HEK293 (cell line): ENCODE measurements at regions not wholly inside any gene's neighbourhood (a gene's known extent, or its start where the extent isn't known, plus 50 kb on each side); places are given as distances from the start of the nearest gene placed in this dataset.

Experiments
- CTCF ChIA-PET: fragments of 350-600 bp; formaldehyde crosslinking; extraction: SDS; loops from one replicate; lab custom pipeline; 2021; ENCODE audit warnings: antibody characterized with exemption; lab: Yijun Ruan, JAX
- POLR2A ChIA-PET: fragments of 300-600 bp; formaldehyde crosslinking; extraction: SDS; loops from one replicate; lab custom pipeline; 2020; ENCODE audit warnings: antibody characterized with exemption, inconsistent platforms; lab: Yijun Ruan, JAX
- H3K27ac ChIP-seq: fragments of 200-500 bp; sonication (Bioruptor generic); 2 replicates; pipeline ENCODE4 v1.5.1; 2014; ENCODE audit warnings: low read depth, low read length, control low read depth, inconsistent platforms; ENCODE audit errors: extremely low read depth
- H3K36me3 ChIP-seq, 2 experiments: fragments of 200-500 bp in 1 of 2; sonication (Bioruptor generic) in 1 of 2; 1 replicate in 1 of 2; 2 replicates in 1 of 2; pipeline ENCODE4 v1.5.1; 2014 to 2017; ENCODE audit warnings: inconsistent platforms in 2 of 2, low read length in 2 of 2; ENCODE audit not compliant: control insufficient read depth in 2 of 2, insufficient read depth in 1 of 2
- H3K4me1 ChIP-seq: fragments of 200-500 bp; sonication (Bioruptor generic); 2 replicates; pipeline ENCODE4 v1.5.1; 2014; ENCODE audit warnings: mild to moderate bottlenecking, low read length, inconsistent platforms; ENCODE audit not compliant: control insufficient read depth, insufficient read depth
- H3K4me3 ChIP-seq: 2 replicates; pipeline ENCODE4 v1.5.1; 2011; ENCODE audit warnings: low read depth, mild to moderate bottlenecking, control low read depth, low read length, moderate library complexity
- H3K9me3 ChIP-seq: fragments of 200-500 bp; sonication (Bioruptor generic); 2 replicates; pipeline ENCODE4 v1.5.1; 2014; ENCODE audit warnings: low read depth, low read length, inconsistent platforms; ENCODE audit not compliant: control insufficient read depth, insufficient read depth
- FEZF1 ChIP-seq: fragments of 450-650 bp; formaldehyde crosslinking; IDR thresholded peaks from 2 replicates; pipeline ENCODE4 v1.5.1; 2016; ENCODE audit warnings: missing biosample characterization, missing genetic modification characterization
- GLI4 ChIP-seq: fragments of 450-650 bp; formaldehyde crosslinking; IDR thresholded peaks from 2 replicates; pipeline ENCODE4 v1.5.1; 2016; ENCODE audit warnings: missing biosample characterization, missing genetic modification characterization
- GLIS1 ChIP-seq: fragments of 450-650 bp; formaldehyde crosslinking; IDR thresholded peaks from 2 replicates; pipeline ENCODE4 v1.5.1; 2016; ENCODE audit warnings: missing biosample characterization, missing genetic modification characterization
- HOXC10 ChIP-seq: sonication (generic); formaldehyde crosslinking; IDR thresholded peaks from 2 replicates; pipeline ENCODE4 v1.8.1; 2023; ENCODE audit warnings: mild to moderate bottlenecking, missing genetic modification reagents
- SP3 ChIP-seq: fragments of 450-650 bp; formaldehyde crosslinking; IDR thresholded peaks from 2 replicates; pipeline ENCODE4 v1.5.1; 2016; ENCODE audit warnings: missing biosample characterization, missing genetic modification characterization
- ZBTB1 ChIP-seq: fragments of 450-650 bp; formaldehyde crosslinking; IDR thresholded peaks from 2 replicates; pipeline ENCODE4 v1.5.1; 2016; ENCODE audit warnings: missing biosample characterization, missing genetic modification characterization
- ZBTB26 ChIP-seq: fragments of 450-650 bp; formaldehyde crosslinking; optimal IDR thresholded peaks from 2 replicates; pipeline ENCODE3; 2016; ENCODE audit warnings: missing biosample characterization, mild to moderate bottlenecking, missing genetic modification characterization
- ZBTB8A ChIP-seq: fragments of 450-650 bp; formaldehyde crosslinking; IDR thresholded peaks from 2 replicates; pipeline ENCODE4 v1.5.1; 2016; ENCODE audit warnings: missing biosample characterization, missing genetic modification characterization
- ZIC2 ChIP-seq: fragments of 450-650 bp; formaldehyde crosslinking; IDR thresholded peaks from 2 replicates; pipeline ENCODE4 v1.5.1; 2016; ENCODE audit warnings: missing biosample characterization, missing genetic modification characterization
- ZNF10 ChIP-seq: fragments of 450-650 bp; formaldehyde crosslinking; IDR thresholded peaks from 2 replicates; pipeline ENCODE4 v1.5.1; 2017; ENCODE audit warnings: missing biosample characterization, missing genetic modification characterization
- ZNF132 ChIP-seq: fragments of 450-650 bp; formaldehyde crosslinking; IDR thresholded peaks from 2 replicates; pipeline ENCODE4 v1.5.1; 2017; ENCODE audit warnings: missing biosample characterization, missing genetic modification characterization, borderline replicate concordance
- ZNF23 ChIP-seq: fragments of 450-650 bp; formaldehyde crosslinking; IDR thresholded peaks from 2 replicates; pipeline ENCODE4 v1.5.1; 2016; ENCODE audit warnings: missing biosample characterization, missing genetic modification characterization, borderline replicate concordance
- ZNF24 ChIP-seq: fragments of 450-650 bp; formaldehyde crosslinking; IDR thresholded peaks from 2 replicates; pipeline ENCODE4 v1.5.1; 2016; ENCODE audit warnings: missing biosample characterization, missing genetic modification characterization
- ZNF266 ChIP-seq: fragments of 450-650 bp; formaldehyde crosslinking; IDR thresholded peaks from 2 replicates; pipeline ENCODE4 v1.5.1; 2016; ENCODE audit warnings: missing biosample characterization, missing genetic modification characterization, low read depth
- ZNF335 ChIP-seq: fragments of 450-650 bp; formaldehyde crosslinking; conservative IDR thresholded peaks from 2 replicates; pipeline ENCODE4 v1.5.1; 2016; ENCODE audit warnings: missing biosample characterization, missing genetic modification characterization
- ZNF626 ChIP-seq: fragments of 450-650 bp; sonication (Bioruptor Pico); formaldehyde crosslinking; IDR thresholded peaks from 2 replicates; pipeline ENCODE4 v1.5.1; 2018; ENCODE audit warnings: missing biosample characterization, missing genetic modification characterization, inconsistent platforms
- ZNF791 ChIP-seq: fragments of 450-650 bp; formaldehyde crosslinking; IDR thresholded peaks from 2 replicates; pipeline ENCODE4 v1.5.1; 2016; ENCODE audit warnings: missing biosample characterization, missing genetic modification characterization
- TF ChIP-seq, protein P1 (sequence below): fragments of 450-650 bp; formaldehyde crosslinking; IDR thresholded peaks from 2 replicates; pipeline ENCODE4 v1.5.1; 2016; ENCODE audit warnings: missing biosample characterization, missing genetic modification characterization
- TF ChIP-seq, protein P2 (sequence below): fragments of 450-650 bp; formaldehyde crosslinking; IDR thresholded peaks from 2 replicates; pipeline ENCODE4 v1.5.1; 2017; ENCODE audit warnings: missing biosample characterization, missing genetic modification characterization

GRCh38 chr5:135741040-135741439 lies 93.4 kb upstream of the SLC25A48 start (continued):
- TF ChIP-seq, protein P1, sequence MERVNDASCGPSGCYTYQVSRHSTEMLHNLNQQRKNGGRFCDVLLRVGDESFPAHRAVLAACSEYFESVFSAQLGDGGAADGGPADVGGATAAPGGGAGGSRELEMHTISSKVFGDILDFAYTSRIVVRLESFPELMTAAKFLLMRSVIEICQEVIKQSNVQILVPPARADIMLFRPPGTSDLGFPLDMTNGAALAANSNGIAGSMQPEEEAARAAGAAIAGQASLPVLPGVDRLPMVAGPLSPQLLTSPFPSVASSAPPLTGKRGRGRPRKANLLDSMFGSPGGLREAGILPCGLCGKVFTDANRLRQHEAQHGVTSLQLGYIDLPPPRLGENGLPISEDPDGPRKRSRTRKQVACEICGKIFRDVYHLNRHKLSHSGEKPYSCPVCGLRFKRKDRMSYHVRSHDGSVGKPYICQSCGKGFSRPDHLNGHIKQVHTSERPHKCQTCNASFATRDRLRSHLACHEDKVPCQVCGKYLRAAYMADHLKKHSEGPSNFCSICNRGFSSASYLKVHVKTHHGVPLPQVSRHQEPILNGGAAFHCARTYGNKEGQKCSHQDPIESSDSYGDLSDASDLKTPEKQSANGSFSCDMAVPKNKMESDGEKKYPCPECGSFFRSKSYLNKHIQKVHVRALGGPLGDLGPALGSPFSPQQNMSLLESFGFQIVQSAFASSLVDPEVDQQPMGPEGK, result no peak
- no peak for TF ChIP-seq ZNF335
- TF ChIP-seq ZNF24 (tag by site-specific recombination), result no peak
- no peak for TF ChIP-seq ZNF132 (tag by site-specific recombination)
- no peak for TF ChIP-seq ZNF23
- TF ChIP-seq ZBTB26 (tag by site-specific recombination), result no peak
- TF ChIP-seq ZNF10 (tag by site-specific recombination), result no peak
- TF ChIP-seq ZBTB8A (tag by site-specific recombination), result no peak
- TF ChIP-seq, all 188 proteins: peak for 0

- Histone ChIP-seq H3K4me3 (no peak overlapping the region), H3K9me3 (no peaks in the 10 kb centered on the region), H3K4me1 (no peaks in the 10 kb centered on the region)
- POLR2A ChIA-PET, result no interaction called here
- TF ChIP-seq FEZF1 (tag by site-specific recombination), result 0 out of 2 replicates have a peak, but pooled peaks have one; percentile 18
- TF ChIP-seq GLI4, result no peak
- TF ChIP-seq ZIC2 (tag by site-specific recombination), result peak; percentile 92
- TF ChIP-seq GLIS1 (tag by site-specific recombination), result peak; percentile 62
- TF ChIP-seq, all 188 proteins: peak for 3
- CTCF ChIA-PET, result interaction anchor here (1.7 to 1.8 kb wide), 2 partner anchors 174 to 180 kb away, joined by 5 read pairs; no protein-coding TSS in a partner anchor
- H3K36me3 ChIP-seq, result no peaks in the 10 kb centered on the region
- no peak overlapping the region for H3K27ac ChIP-seq
Observed at GRCh38 chr5:135740475-135740874, 94.0 kb upstream of the SLC25A48 start.

DNA sequence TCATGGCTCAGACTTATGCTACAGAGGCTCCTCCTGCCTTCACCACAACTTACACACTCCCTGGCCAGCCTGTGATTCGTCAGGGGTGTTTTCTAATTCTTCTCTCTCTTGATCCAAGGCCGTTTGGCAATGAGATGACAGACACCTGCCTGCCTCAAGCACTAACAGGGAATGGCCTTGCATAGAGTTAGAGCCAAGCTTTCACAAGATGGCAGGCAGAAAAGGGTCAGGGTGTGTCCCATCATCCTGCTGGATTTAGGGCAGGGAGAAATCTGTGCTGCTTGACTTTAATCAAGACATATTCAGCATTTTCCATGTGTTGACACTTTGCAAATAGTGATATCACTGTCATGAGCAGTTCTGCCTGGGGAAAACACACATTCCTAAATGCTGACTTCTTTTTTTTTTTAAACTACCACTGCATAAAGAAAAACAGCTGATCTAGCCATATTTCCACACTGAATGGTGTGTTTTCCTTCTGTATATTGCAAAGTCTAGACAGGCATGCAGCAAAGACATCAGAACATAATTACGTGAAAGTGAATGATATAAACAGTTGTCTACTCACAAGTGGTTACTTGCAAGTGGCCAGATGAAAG lies 95.0 kb upstream of the SLC25A48 start:
- no peaks in the 10 kb centered on the region for H3K9me3 ChIP-seq
- H3K4me3 ChIP-seq, result no peak overlapping the region
- POLR2A ChIA-PET, result no interaction called here
- H3K27ac ChIP-seq, result no peak overlapping the region
- TF ChIP-seq ZNF266 (tag by site-specific recombination) (no peak), HOXC10 (CRISPR knock-in tag) (no peak), SP3 (tag by site-specific recombination) (no peak), ZNF626 (tag by site-specific recombination) (no peak), ZNF791 (no peak), ZBTB1 (no peak)
- TF ChIP-seq, protein P2, sequence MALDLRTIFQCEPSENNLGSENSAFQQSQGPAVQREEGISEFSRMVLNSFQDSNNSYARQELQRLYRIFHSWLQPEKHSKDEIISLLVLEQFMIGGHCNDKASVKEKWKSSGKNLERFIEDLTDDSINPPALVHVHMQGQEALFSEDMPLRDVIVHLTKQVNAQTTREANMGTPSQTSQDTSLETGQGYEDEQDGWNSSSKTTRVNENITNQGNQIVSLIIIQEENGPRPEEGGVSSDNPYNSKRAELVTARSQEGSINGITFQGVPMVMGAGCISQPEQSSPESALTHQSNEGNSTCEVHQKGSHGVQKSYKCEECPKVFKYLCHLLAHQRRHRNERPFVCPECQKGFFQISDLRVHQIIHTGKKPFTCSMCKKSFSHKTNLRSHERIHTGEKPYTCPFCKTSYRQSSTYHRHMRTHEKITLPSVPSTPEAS (tag by site-specific recombination), result no peak
- TF ChIP-seq, all 188 proteins: peak for 0
- CTCF ChIA-PET, result interaction anchor here (0.8 to 1.8 kb wide), 3 partner anchors 173 to 273 kb away, joined by 3 to 5 read pairs (median 5); no protein-coding TSS in a partner anchor
- no peaks in the 10 kb centered on the region for H3K4me1 ChIP-seq
- no peaks in the 10 kb centered on the region for H3K36me3 ChIP-seq
